ENCODE measurements at regions not wholly inside any gene's neighbourhood (a gene's known extent, or its start where the extent isn't known, plus 50 kb on each side); places are given as distances from the start of the nearest gene placed in this dataset.
"Not testable (repeated sequence)": the region's sequence is repeated elsewhere in the genome, so short reads cannot be mapped to it uniquely, and the experiment has no call there.

DNA sequence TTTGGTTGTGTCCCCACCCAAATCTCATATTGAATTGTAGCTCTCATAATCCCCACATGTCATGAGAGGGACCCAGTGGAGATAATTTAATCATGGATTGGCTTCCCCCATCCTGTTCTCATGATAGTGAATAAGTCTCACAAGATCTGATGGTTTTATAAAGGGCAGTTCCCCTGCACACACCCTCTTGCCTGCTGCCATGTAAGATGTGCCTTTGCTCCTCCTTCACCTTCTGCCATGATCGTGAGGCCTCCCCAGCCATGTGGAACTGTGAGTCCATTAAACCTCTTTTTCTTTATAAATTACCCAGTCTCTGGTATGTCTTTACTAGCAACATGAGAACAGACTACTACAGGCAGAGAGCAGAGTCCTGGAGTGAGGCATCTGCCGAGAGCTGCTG, 90.2 kb upstream of the SLC45A1 start:
- not testable (repeated sequence) for DNase-seq

DNA sequence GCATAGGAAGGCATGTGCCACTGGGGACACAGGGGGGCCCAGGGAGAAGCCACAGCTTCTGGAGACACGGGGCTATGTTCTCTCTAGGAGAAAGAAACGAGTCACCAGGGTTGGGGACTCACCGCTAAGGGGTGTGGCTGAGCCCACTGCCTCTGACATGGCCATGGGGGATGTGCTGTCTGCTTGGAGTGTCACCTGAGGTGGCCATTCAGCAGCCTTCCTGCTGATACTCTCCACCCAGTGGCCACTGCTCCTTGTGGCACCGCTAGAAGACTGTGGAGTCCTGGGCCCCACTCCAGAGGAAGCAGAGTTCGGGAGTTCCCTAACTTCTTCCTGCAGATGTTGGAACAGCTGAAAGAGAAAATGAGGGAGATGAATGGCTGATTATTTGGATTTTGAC, 91.2 kb upstream of the SLC45A1 start:
- no peak for DNase-seq

GRCh38 chr1:8226024-8226423, 91.9 kb upstream of the SLC45A1 start:
- not testable (repeated sequence) for DNase-seq

DNA sequence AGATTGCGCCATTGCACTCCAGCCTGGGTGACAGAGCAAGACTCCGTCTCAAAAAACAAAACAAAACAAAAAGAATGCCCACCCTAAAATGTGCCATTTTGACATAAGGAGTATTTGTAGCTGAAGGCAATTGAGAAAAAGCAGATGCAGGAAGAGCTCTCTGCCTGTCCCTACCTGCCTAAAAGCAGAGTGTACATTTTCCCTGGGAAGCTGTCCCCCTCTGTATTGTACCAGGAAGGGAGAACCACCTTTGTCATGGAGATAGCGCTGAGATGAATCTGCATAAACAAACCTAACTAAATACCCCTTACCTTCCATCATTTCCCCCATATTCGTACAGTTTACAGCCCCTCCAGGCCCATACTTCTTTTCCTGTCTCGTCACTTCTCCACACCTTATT, 94.4 kb upstream of the SLC45A1 start:
- DNase-seq = no peak

- DNase-seq = no peak
Observed at GRCh38 chr1:8222789-8223188, 95.1 kb upstream of the SLC45A1 start.

DNA sequence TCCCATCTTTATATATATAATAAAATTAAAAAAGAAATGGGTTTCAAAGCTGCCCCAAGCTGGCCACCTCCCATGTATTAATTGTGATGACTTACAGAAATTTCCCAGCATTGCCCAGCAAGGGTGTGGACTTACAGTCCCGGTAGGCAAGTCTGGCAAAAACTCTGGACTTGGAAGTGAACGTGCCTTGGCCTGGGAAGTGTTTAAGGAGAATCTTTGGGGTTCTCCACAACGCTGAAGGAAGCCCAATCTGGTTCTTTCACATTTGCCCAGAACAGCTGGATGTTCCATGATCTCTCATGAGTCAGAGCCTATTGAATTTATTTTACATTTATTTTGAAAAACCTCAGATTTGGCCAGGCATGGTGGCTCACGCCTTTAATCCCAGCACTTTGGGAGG, 98.4 kb upstream of the SLC45A1 start:
- no peak for DNase-seq

DNA sequence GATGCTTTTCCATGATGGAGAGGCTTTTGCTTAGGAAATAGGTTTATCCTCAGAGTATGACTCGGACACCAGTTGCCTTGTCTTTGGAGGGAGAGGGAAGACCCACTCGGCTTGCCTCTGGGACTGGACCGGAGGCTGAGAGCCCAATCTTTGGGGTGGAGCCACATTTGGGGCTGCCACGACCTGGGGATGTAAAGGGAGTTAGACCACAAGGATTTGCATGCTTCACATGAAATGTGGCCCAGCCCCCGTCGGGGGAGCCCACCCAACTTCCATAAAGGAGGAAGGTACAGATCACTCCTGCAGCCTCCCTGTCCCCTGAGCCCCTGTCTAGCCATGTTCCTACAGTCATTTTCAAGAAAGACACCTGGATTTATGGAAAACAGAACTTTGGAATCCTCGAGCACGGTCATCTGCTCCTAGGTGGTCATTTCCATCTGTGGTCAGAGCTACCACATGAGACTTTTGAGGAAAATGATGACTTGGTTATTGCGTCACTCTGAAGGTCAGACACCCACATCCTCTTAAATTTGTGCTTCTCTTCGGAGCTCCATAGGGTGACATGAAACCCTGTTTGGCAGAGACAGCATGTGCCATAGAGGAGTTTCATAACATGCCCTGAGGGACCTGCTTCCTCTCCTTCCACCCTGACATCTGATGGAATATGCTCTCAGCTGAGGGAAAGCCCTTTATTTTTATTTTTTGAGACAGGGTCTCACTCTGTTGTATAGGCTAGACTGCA, 99.4 kb upstream of the SLC45A1 start:
- DNase-seq = no peak

- DNase-seq = no peak
Observed at GRCh38 chr1:8217809-8218208, 100.1 kb upstream of the SLC45A1 start.

DNA sequence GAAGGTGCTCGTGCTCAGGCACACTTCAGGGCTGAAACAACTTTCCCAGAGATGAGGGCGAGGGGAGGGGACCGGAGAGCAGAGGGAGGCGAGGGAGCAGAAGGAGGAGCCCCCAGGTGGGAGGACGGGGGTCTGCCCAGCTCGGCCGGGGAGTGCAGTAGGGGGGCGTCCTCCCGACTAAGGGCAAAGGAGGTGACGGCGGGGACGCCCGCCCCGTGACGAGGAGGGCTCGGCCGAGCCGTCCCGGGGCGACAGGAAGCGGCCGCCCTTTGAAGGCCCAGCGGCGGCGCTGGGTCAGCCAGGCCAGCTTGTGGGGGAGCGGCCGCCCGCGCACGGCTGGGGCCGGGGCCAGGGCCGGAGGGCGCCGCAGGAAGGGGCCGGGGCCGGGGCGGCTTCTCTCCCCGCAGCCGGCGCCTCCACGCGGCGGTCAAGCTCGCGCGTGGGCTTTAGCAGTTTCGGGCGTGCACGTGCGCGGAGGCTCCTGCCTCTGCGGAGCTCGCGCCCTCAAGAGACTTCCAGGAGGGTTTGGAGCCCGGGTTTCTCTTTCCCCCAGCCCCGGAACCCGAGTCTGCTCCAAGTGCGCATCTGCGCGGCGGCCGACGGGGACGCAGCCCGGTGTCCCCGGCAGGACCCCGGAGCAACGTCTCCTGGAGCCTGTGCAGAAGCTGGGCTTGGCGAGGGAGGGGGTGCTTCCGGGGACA, 100.8 kb upstream of the SLC45A1 start:
- peak; percentile 33 for DNase-seq

- no peak for DNase-seq
Observed at GRCh38 chr1:8216005-8216404, 101.9 kb upstream of the SLC45A1 start.

GRCh38 chr1:8214501-8215173, 103.3 kb upstream of the SLC45A1 start:
- no peak for DNase-seq

GRCh38 chr1:8213676-8214075, 104.2 kb upstream of the SLC45A1 start:
- DNase-seq = no peak

DNA sequence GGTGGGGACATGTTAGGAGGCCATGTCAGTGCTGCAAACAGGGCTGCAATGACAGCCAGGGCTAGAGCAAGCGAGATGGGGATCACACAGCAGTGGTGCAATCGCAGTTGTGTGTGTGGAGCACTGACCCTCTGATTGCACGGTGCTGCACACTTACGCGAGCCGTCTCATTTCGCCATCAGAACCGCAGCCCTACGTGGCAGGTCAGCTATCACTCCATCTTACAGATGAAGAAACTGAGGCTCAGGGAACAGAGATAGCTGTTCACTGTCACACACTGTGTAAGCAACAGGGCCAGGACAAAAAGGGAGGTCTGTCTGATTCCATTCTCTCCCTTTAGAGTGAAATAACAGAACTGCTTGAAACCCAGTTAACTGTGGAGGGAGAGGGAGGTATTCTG, 104.8 kb upstream of the SLC45A1 start:
- no peak for DNase-seq

- no peak for DNase-seq
Observed at GRCh38 chr1:8212580-8213031, 105.3 kb upstream of the SLC45A1 start.

DNA sequence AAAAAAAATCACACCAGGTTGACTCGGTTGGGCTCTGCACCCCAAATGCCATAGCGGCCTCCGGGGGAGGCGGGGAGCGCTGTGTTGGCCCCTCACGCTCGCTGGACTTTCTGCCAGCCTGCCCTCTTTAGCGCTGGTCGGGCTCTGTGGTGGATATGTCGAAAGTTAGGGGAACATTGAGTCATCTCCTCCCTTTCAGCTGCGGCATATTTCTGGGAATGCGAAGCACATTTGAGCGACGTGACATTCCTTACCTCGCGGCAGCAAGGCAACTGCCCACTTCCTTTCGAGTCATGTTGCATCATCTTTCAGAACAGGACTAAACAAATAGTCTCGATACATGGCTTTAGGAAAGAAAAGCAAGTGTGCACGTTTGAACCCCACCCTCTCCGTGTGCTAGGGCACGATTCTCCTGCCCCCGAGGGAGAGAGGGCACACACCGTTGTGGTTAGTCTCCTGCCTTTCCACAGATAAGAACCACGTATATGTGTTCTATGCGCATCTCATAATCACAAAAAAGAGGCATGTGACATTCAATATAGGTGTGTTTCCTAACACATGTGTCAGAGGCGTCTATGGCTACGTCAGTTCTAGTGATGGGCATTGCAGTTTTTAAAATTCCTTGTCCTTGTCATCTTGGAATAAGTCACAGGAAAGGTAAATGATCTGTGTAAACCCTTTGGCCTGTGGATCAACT, 105.9 kb upstream of the SLC45A1 start:
- peak; percentile 21 for DNase-seq

- no peak for DNase-seq
Observed at GRCh38 chr1:8211251-8211882, 106.5 kb upstream of the SLC45A1 start.

DNA sequence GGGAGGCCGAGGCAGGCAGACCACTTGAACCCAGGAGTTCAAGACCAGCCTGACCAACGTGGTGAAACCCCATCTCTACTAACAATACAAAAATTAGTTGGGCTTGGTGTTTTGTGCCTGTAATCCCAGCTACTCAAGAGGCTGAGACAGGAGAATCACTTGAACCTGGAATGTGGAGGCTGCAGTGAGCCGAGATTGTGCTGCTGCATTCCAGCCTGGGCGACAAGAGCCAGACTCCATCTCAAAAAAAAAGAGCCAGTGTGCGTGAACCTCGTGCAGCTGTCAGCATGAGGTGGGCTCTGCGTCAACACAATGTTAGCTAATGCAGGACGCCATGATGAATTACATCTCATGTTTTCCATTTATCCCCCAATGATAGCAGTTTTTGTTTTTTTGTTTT, 110.7 kb upstream of the SLC45A1 start:
- no peak for DNase-seq

- no peak for DNase-seq
Observed at GRCh38 chr1:8206391-8206790, 111.5 kb upstream of the SLC45A1 start.

GRCh38 chr1:8205771-8206170, 112.1 kb upstream of the SLC45A1 start:
- DNase-seq = no peak

GRCh38 chr1:8204826-8205225, 113.1 kb upstream of the SLC45A1 start:
- no peak for DNase-seq

DNA sequence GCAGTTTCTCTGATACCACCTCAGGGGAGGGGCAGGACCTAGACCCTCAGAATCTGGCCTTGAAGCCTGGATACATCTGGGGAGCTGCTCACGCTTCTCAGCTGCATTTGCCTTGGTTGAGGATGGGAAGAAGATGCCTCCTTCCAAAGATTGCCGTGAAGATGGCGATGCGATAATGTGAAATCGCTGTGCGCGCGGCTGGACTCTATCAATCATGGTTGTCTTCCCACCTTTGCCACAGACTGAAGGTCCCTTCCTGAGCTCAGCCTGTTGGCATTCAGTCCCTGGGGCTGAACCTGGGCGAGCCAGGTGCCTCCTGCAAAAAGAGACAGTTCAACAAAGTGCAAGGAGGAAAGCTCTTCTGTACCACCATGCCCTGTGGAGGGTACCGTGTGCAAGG, 114.4 kb upstream of the SLC45A1 start:
- no peak for DNase-seq

DNA sequence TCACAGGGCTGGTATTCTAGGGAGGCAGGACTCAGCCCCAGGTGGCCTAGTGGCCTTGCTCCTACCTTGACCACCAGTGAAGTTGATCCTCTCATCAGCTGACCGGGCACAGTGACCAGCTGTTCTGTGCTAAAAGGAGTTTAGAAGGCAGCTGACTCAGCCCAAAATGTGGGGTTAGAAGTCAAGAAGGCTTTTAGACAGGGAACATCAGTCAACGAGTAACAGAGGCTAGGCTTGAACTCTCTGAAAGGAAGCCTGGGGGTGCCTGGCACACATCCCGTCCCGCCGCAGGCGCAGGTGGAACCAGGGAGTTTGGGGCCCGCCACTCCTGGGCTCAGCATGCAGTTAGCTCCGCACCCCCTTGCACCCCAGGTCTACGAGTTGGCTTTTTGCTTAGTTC, 114.9 kb upstream of the SLC45A1 start:
- DNase-seq = no peak
